ENCODE measurements at regions not wholly inside any gene's neighbourhood (a gene's known extent, or its start where the extent isn't known, plus 50 kb on each side); places are given as distances from the start of the nearest gene placed in this dataset.

- ChIA-PET CTCF (interaction anchor here (1.4 kb wide), 1 partner anchor 8 kb away, joined by 3 read pairs; no protein-coding TSS in a partner anchor), POLR2A (no interaction called here)
- no peak for DNase-seq (ENCODE audit: low read depth in 1 of 2, low spot score in 1 of 2)
- no peak for FAIRE-seq
- Histone ChIP-seq H3K9me3 (peaks cover 2% of the 10 kb centered on the region; the same call in 1 of the 3 replicates), H3K4me2 (no peak overlapping the region), H3K4me3 (no peak overlapping the region), H3K4me1 (no peaks in the 10 kb centered on the region), H3K27ac (no peak overlapping the region)
- ATAC-seq = no peak
- WGBS (ENCODE audit: missing lambda C conversion rate) = 0% methylated on average over 1 of the region's 1 CpG
- TF ChIP-seq POLR2A (IDR thresholded peaks at IDR 0.05; ENCODE audit: low read length) (no peak), FOSL2 (IDR thresholded peaks at IDR 0.05) (no peak), FOSL2 (CRISPR knock-in tag; IDR thresholded peaks at IDR 0.05) (peak; percentile 40; the same call in 1 of the 2 replicates), REST (IDR thresholded peaks at IDR 0.05) (no peak)
These were observed 292.8 kb upstream of the TMC3 start for GRCh38 chr15:81666839-81667238.

- Histone ChIP-seq H3K4me1 (no peaks in the 10 kb centered on the region), H3K4me3 (no peak overlapping the region), H3K27ac (no peak overlapping the region), H3K9me3 (no peaks in the 10 kb centered on the region), H3K4me2 (no peak overlapping the region)
- CTCF ChIA-PET = no interaction called here
- FAIRE-seq (no peak), DNase-seq (ENCODE audit: low read depth in 1 of 2, low spot score in 1 of 2) (no peak), ATAC-seq (no peak)
- 3% methylated on average over 5 of the region's 5 CpGs for WGBS (ENCODE audit: missing lambda C conversion rate)
- no peak for TF ChIP-seq RARB (CRISPR knock-in tag; IDR thresholded peaks at IDR 0.05)
- TF ChIP-seq FOSL2 (IDR thresholded peaks at IDR 0.05) = no peak
- TF ChIP-seq FOSL2 (CRISPR knock-in tag; IDR thresholded peaks at IDR 0.05) = no peak
- TF ChIP-seq MAZ (IDR thresholded peaks at IDR 0.05; ENCODE audit: borderline replicate concordance, low read depth, low read length) = no peak
- TF ChIP-seq HOXB13 (CRISPR knock-in tag; IDR thresholded peaks at IDR 0.05; ENCODE audit: low read depth) = no peak
- TF ChIP-seq ZC3H11A (IDR thresholded peaks at IDR 0.05) = no peak
- TF ChIP-seq EHF (CRISPR knock-in tag; IDR thresholded peaks at IDR 0.05) = no peak
- no peak for TF ChIP-seq CTCF (IDR thresholded peaks at IDR 0.05)
- POLR2A ChIA-PET = no interaction called here
These were observed 287.0 kb upstream of the TMC3 start for GRCh38 chr15:81660976-81661375.

GRCh38 chr15:81653259-81653658, 279.2 kb upstream of the TMC3 start:
- Histone ChIP-seq H3K9me3 (no peaks in the 10 kb centered on the region; the same call in 2 of the 3 replicates), H3K4me2 (no peak overlapping the region), H3K27ac (no peak overlapping the region), H3K4me3 (no peak overlapping the region), H3K4me1 (no peaks in the 10 kb centered on the region)
- ATAC-seq (no peak), FAIRE-seq (no peak), DNase-seq (ENCODE audit: low read depth in 1 of 2, low spot score in 1 of 2) (no peak)
- ChIA-PET CTCF (interaction anchor here (1.2 kb wide), 1 partner anchor 37 kb away, joined by 3 read pairs; no protein-coding TSS in a partner anchor), POLR2A (no interaction called here)
- WGBS (ENCODE audit: missing lambda C conversion rate) = 4% methylated on average over 2 of the region's 2 CpGs
- TF ChIP-seq REST (IDR thresholded peaks at IDR 0.05) (no peak), PHF8 (IDR thresholded peaks at IDR 0.05; ENCODE audit: borderline replicate concordance, low read depth) (no peak), FOXS1 (CRISPR knock-in tag; IDR thresholded peaks at IDR 0.05) (no peak), HES2 (IDR thresholded peaks at IDR 0.05) (no peak), ATOH8 (CRISPR knock-in tag; IDR thresholded peaks at IDR 0.05; ENCODE audit: low read depth) (no peak), EP300 (IDR thresholded peaks at IDR 0.05) (no peak), TFCP2L1 (CRISPR knock-in tag; IDR thresholded peaks at IDR 0.05) (no peak), FOSB (CRISPR knock-in tag; IDR thresholded peaks at IDR 0.05) (no peak), MAFK (IDR thresholded peaks at IDR 0.05; ENCODE audit: partially characterized antibody) (no peak), CBX2 (IDR thresholded peaks at IDR 0.05; ENCODE audit: borderline replicate concordance, low read depth) (no peak), EHF (CRISPR knock-in tag; IDR thresholded peaks at IDR 0.05) (no peak), RAD21 (conservative IDR thresholded peaks at IDR 0.05 in 1 of 2, IDR thresholded peaks at IDR 0.05 in 1 of 2) (no peak), HOXB5 (CRISPR knock-in tag; IDR thresholded peaks at IDR 0.05) (no peak), ZNF302 (CRISPR knock-in tag; IDR thresholded peaks at IDR 0.05) (no peak), RARB (CRISPR knock-in tag; IDR thresholded peaks at IDR 0.05) (no peak), MAX (IDR thresholded peaks at IDR 0.05) (no peak)

All from A549 (cell line).